GM10266 (cell line): ENCODE measurements at regions not wholly inside any gene's neighbourhood (a gene's known extent, or its start where the extent isn't known, plus 50 kb on each side); places are given as distances from the start of the nearest gene placed in this dataset.

ENCODE experiments used
- DNase-seq: peaks from one replicate; pipeline ENCODE4 v3.0.0; 2012; ENCODE audit errors: extremely low spot score
- TF ChIP-seq, protein P1 (sequence below): IDR thresholded peaks from 2 replicates; pipeline ENCODE4 v1.5.1; 2012; ENCODE audit warnings: mild to moderate bottlenecking, low read depth; ENCODE audit not compliant: control insufficient read depth, insufficient read depth; ENCODE audit errors: missing control alignments

DNA sequence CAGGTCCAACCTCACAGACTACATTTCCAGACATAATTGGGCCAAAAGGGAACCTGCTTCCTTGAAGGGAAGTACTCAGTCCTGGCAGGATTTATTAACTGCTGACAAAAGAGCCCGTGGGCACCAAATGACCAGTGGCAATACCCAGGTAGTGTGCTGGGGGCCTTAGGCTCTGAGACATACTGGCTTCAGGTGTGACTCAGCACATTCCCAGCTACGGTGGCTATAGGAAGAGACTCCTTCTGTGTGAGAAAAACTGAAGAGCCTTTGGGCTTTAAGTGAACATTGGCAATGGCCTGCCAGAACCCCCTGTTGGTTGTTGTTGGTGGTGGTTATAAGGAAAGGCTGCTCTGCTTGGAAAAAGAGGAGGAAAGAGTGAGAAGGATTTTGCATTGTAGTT, 401.8 kb downstream of the KCNJ3 start:
- TF ChIP-seq, protein P1, sequence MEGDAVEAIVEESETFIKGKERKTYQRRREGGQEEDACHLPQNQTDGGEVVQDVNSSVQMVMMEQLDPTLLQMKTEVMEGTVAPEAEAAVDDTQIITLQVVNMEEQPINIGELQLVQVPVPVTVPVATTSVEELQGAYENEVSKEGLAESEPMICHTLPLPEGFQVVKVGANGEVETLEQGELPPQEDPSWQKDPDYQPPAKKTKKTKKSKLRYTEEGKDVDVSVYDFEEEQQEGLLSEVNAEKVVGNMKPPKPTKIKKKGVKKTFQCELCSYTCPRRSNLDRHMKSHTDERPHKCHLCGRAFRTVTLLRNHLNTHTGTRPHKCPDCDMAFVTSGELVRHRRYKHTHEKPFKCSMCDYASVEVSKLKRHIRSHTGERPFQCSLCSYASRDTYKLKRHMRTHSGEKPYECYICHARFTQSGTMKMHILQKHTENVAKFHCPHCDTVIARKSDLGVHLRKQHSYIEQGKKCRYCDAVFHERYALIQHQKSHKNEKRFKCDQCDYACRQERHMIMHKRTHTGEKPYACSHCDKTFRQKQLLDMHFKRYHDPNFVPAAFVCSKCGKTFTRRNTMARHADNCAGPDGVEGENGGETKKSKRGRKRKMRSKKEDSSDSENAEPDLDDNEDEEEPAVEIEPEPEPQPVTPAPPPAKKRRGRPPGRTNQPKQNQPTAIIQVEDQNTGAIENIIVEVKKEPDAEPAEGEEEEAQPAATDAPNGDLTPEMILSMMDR, result no peak
- DNase-seq, result no peak

DNA sequence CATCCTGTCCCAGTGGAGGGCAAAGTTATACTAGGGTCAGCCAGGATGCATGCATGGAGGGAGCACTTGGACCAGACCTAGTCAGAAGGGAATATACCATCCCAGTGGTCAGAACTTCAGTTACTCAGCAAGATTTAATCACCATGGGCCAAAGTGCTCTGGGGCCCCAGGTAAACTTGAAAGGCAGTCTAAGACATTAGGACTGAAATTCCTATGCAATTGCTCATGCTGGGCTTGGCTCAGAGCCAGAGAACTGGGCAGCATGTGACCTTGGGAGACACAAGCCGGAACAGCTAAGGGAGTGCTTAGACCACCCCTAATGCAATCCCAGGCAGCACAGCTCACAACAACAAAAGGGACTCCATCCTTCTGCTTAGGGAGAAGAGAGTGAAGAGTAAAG, 401.3 kb downstream of the KCNJ3 start:
- TF ChIP-seq, protein P1, result no peak
- DNase-seq, result no peak

DNA sequence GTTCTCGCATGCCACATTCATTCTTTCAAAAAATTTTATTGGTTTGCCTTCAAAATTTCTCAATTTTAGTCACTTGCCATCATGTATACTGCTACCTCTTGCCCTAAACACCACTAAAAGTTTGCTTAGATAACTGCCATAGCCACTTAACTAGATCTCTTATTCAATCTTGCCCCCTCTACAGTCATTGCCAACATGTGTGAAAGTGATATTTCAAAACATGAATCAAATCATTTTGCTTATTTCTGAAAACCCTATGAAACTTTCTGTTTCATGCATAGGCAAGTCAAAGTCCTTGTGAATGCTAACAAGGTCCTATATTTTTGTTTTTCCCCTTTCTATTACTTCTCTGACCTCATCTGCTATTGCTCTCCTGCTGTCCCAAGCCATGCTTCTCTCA, 397.1 kb downstream of the KCNJ3 start:
- DNase-seq, result no peak
- TF ChIP-seq, protein P1, result no peak

DNA sequence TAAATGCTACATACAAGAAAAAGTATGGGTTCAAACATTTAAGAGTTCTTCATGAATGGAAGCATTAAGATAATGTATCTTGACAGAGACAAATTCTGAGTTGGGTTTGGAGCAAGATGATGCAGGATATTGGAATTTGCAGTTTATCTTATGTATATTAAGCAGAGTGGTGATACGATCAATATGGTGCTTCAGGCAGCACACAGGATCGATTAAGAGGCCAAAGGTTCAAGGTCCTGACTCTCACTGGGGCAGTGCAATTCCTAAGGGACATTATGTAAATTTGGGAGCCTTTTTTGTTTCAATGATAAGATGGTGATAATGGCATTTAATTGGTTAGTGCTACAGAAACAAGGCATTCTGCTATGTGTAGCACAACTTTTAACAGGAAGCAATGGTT, 381.9 kb downstream of the KCNJ3 start:
- no peak for DNase-seq
- TF ChIP-seq, protein P1, result no peak

GRCh38 chr2:155070489-155070888, 372.0 kb downstream of the KCNJ3 start:
- DNase-seq, result no peak
- TF ChIP-seq, protein P1, result no peak

DNA sequence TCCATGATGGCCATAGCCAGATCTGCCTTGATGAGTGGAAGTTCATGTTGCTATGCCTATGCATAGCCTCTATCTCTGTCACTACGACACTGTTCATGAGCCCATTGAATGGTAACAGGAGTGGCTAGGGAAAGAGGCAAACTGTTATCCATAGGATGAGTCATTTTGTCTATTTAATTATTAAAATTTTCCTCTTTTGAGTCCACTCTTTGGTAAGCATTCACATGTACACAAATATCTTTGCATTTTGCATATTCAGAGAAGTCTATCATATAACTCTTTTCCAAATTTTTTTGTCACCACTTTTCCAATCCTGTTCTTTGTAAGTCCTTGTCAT, 364.4 kb downstream of the KCNJ3 start:
- no peak for DNase-seq
- TF ChIP-seq, protein P1, result no peak

DNA sequence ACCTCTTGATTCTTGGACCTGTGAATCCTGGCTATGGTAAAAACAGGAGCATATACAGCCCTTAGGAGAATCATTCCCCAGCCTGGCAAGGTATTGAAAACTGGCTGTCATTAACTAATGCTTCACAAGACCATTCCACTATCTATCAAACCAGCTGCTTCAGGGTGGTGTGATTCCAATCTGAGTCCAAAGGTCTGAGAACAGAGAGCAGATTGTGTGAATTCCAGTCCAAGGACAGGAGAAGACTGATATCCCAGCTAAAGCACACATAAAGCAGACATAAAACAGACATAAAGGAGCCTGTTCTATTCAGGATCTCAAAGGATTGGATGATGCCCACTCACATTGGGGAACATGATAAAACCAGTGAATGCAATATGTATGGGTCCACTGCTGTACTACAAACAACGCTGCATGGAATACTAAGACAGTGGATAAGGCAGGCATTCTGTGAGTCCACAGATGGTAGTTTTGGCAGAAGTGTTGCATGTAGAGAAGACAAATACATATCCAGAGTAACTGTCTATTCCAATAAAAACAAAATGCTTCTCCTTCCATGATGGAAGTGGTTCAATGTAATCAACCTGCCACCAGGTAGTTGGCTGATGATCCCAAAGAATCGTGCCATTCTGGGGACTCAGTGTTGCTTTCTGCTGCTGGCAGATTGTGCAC, 363.9 kb downstream of the KCNJ3 start:
- TF ChIP-seq, protein P1, result no peak
- no peak for DNase-seq
